Adipocyte (in vitro differentiated cells): ENCODE measurements at regions not wholly inside any gene's neighbourhood (a gene's known extent, or its start where the extent isn't known, plus 50 kb on each side); places are given as distances from the start of the nearest gene placed in this dataset.

Experiments
- DNase-seq: peaks from one replicate; pipeline ENCODE4 v3.0.0-alpha.2; 2015; ENCODE audit warnings: low read depth
- H3K27me3 ChIP-seq: replicated peaks from 2 replicates; pipeline ENCODE4 v1.7.0; 2013; ENCODE audit warnings: mild to moderate bottlenecking, low read length, moderate library complexity; ENCODE audit not compliant: control insufficient read depth, insufficient read depth
- H3K36me3 ChIP-seq: 2 replicates; pipeline ENCODE4 v1.7.0; 2013; ENCODE audit warnings: low read length, mild to moderate bottlenecking, moderate library complexity; ENCODE audit not compliant: control insufficient read depth, insufficient read depth, severe bottlenecking
- H3K4me1 ChIP-seq: 2 replicates; pipeline ENCODE4 v1.7.0; 2013; ENCODE audit warnings: mild to moderate bottlenecking, low read length, moderate library complexity; ENCODE audit not compliant: control insufficient read depth, insufficient read depth
- H3K4me3 ChIP-seq: 2 replicates; pipeline ENCODE4 v1.7.0; 2013; ENCODE audit warnings: mild to moderate bottlenecking, low read length, moderate library complexity
- H3K9ac ChIP-seq: 2 replicates; pipeline ENCODE4 v1.7.0; 2013; ENCODE audit warnings: mild to moderate bottlenecking, low read length, moderate library complexity
- H3K9me3 ChIP-seq: 2 replicates; pipeline ENCODE4 v1.7.0; 2013; ENCODE audit warnings: mild to moderate bottlenecking, low read length, moderate library complexity; ENCODE audit not compliant: control insufficient read depth

GRCh38 chr5:29099585-29099984, 2061.2 kb upstream of the CDH9 start:
- Histone ChIP-seq H3K27me3 (no peaks in the 10 kb centered on the region), H3K36me3 (no peaks in the 10 kb centered on the region), H3K9ac (no peak overlapping the region), H3K4me1 (no peaks in the 10 kb centered on the region), H3K9me3 (no peaks in the 10 kb centered on the region), H3K4me3 (no peak overlapping the region)
- DNase-seq: no peak

- H3K36me3 ChIP-seq: no peaks in the 10 kb centered on the region
- no peak overlapping the region for H3K4me3 ChIP-seq
- H3K4me1 ChIP-seq: no peaks in the 10 kb centered on the region
- no peak for DNase-seq
- no peak overlapping the region for H3K9ac ChIP-seq
- H3K27me3 ChIP-seq: no peaks in the 10 kb centered on the region
- H3K9me3 ChIP-seq: no peaks in the 10 kb centered on the region
Measured at GRCh38 chr5:29089591-29090130, 2051.3 kb upstream of the CDH9 start.

- H3K36me3 ChIP-seq: no peaks in the 10 kb centered on the region
- no peaks in the 10 kb centered on the region for H3K4me1 ChIP-seq
- no peaks in the 10 kb centered on the region for H3K9me3 ChIP-seq
- no peak overlapping the region for H3K9ac ChIP-seq
- H3K27me3 ChIP-seq: no peaks in the 10 kb centered on the region
- DNase-seq: no peak
- no peak overlapping the region for H3K4me3 ChIP-seq
Measured at GRCh38 chr5:29085142-29085541, 2046.8 kb upstream of the CDH9 start.

GRCh38 chr5:29079771-29080170, 2041.4 kb upstream of the CDH9 start:
- no peaks in the 10 kb centered on the region for H3K36me3 ChIP-seq
- H3K9ac ChIP-seq: no peak overlapping the region
- H3K4me1 ChIP-seq: no peaks in the 10 kb centered on the region
- no peak overlapping the region for H3K4me3 ChIP-seq
- no peak for DNase-seq
- no peaks in the 10 kb centered on the region for H3K9me3 ChIP-seq
- H3K27me3 ChIP-seq: no peaks in the 10 kb centered on the region

- Histone ChIP-seq H3K9me3 (no peaks in the 10 kb centered on the region), H3K4me3 (no peak overlapping the region), H3K27me3 (no peaks in the 10 kb centered on the region), H3K9ac (no peak overlapping the region), H3K36me3 (no peaks in the 10 kb centered on the region), H3K4me1 (no peaks in the 10 kb centered on the region)
- no peak for DNase-seq
Measured at GRCh38 chr5:29077451-29077850, 2039.1 kb upstream of the CDH9 start.

- Histone ChIP-seq H3K4me1 (no peaks in the 10 kb centered on the region), H3K36me3 (no peaks in the 10 kb centered on the region), H3K9ac (no peak overlapping the region), H3K27me3 (no peaks in the 10 kb centered on the region), H3K9me3 (peaks cover under 1% of the 10 kb centered on the region), H3K4me3 (no peak overlapping the region)
- no peak for DNase-seq
Measured at GRCh38 chr5:29069104-29069402, 2030.7 kb upstream of the CDH9 start.

GRCh38 chr5:29061381-29061780, 2023.0 kb upstream of the CDH9 start:
- peaks cover 8% of the 10 kb centered on the region for H3K9me3 ChIP-seq
- H3K4me3 ChIP-seq: no peak overlapping the region
- H3K4me1 ChIP-seq: no peaks in the 10 kb centered on the region
- no peaks in the 10 kb centered on the region for H3K36me3 ChIP-seq
- no peak for DNase-seq
- H3K27me3 ChIP-seq: no peaks in the 10 kb centered on the region
- H3K9ac ChIP-seq: no peak overlapping the region

- H3K4me3 ChIP-seq: no peak overlapping the region
- DNase-seq: no peak
- H3K36me3 ChIP-seq: no peaks in the 10 kb centered on the region
- no peaks in the 10 kb centered on the region for H3K9me3 ChIP-seq
- no peaks in the 10 kb centered on the region for H3K27me3 ChIP-seq
- no peaks in the 10 kb centered on the region for H3K4me1 ChIP-seq
- H3K9ac ChIP-seq: no peak overlapping the region
Measured at GRCh38 chr5:29054694-29055093, 2016.3 kb upstream of the CDH9 start.

GRCh38 chr5:29054282-29054681, 2015.9 kb upstream of the CDH9 start:
- no peaks in the 10 kb centered on the region for H3K27me3 ChIP-seq
- H3K9ac ChIP-seq: no peak overlapping the region
- DNase-seq: no peak
- H3K4me3 ChIP-seq: no peak overlapping the region
- H3K9me3 ChIP-seq: no peaks in the 10 kb centered on the region
- H3K4me1 ChIP-seq: no peaks in the 10 kb centered on the region
- no peaks in the 10 kb centered on the region for H3K36me3 ChIP-seq

- no peak for DNase-seq
- H3K4me1 ChIP-seq: no peaks in the 10 kb centered on the region
- no peak overlapping the region for H3K4me3 ChIP-seq
- no peaks in the 10 kb centered on the region for H3K27me3 ChIP-seq
- no peak overlapping the region for H3K9ac ChIP-seq
- no peaks in the 10 kb centered on the region for H3K9me3 ChIP-seq
- no peaks in the 10 kb centered on the region for H3K36me3 ChIP-seq
Measured at GRCh38 chr5:29051509-29051908, 2013.1 kb upstream of the CDH9 start.

GRCh38 chr5:29042152-29042551, 2003.8 kb upstream of the CDH9 start:
- DNase-seq: no peak
- peaks cover 6% of the 10 kb centered on the region for H3K4me1 ChIP-seq
- H3K36me3 ChIP-seq: no peaks in the 10 kb centered on the region
- H3K27me3 ChIP-seq: no peaks in the 10 kb centered on the region
- H3K9me3 ChIP-seq: no peaks in the 10 kb centered on the region
- H3K4me3 ChIP-seq: no peak overlapping the region
- no peak overlapping the region for H3K9ac ChIP-seq

- no peak overlapping the region for H3K4me3 ChIP-seq
- no peak overlapping the region for H3K9ac ChIP-seq
- DNase-seq: no peak
- H3K9me3 ChIP-seq: no peaks in the 10 kb centered on the region
- no peaks in the 10 kb centered on the region for H3K27me3 ChIP-seq
- no peaks in the 10 kb centered on the region for H3K36me3 ChIP-seq
- peaks cover 6% of the 10 kb centered on the region for H3K4me1 ChIP-seq
Measured at GRCh38 chr5:29040404-29040803, 2002.0 kb upstream of the CDH9 start.
